ENCODE measurements at regions not wholly inside any gene's neighbourhood (a gene's known extent, or its start where the extent isn't known, plus 50 kb on each side); places are given as distances from the start of the nearest gene placed in this dataset.

DNA sequence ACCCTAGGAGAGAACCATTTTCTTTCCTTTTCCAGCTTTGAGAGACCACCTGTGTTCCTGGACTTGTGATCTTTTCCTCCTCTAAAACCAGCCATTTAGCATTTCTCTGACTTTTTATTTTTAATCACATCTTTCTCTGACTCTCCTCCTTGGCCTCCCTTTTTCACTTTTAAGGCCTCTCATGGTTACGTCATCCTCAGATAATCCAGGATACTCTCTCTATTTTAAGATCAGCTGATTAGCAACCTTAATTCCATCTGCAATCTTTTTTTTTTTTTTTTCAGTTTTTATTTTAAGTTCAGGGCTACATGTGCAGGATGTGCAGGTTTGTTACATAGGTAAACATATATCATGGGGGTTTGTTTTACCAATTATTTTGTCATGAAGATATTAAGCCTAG, 54.0 kb downstream of the RFPL4B start:
- CTCF ChIA-PET, result interaction anchor here (4.6 kb wide), 1 partner anchor 10 kb away, joined by 16 read pairs; no protein-coding TSS in a partner anchor
- POLR2A ChIA-PET, result no interaction called here

DNA sequence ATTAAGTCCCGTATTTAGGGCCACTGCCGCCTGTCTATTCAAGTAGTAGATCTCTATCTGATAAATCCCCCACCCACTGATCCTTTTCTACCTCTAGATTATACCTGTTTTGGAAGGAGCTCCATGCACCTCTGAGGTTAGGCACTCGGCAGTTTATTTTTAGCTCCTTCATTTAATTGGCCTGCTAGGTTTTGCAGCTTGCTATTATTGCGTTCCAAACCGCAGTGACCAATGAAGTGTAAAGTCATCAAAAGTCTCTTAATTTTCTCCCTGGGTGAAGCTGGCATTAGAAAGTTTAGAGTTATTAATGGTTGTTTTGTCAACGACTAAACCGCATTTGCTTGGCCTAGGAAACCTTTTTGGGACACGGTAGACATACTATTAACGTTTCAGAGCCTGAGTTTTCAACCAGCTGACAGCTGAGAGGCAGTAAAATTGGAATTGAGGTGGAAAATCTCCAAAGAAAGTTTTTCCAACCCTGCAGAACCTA, 60.0 kb downstream of the RFPL4B start:
- CTCF ChIA-PET, result no interaction called here
- TF ChIP-seq, protein P1, sequence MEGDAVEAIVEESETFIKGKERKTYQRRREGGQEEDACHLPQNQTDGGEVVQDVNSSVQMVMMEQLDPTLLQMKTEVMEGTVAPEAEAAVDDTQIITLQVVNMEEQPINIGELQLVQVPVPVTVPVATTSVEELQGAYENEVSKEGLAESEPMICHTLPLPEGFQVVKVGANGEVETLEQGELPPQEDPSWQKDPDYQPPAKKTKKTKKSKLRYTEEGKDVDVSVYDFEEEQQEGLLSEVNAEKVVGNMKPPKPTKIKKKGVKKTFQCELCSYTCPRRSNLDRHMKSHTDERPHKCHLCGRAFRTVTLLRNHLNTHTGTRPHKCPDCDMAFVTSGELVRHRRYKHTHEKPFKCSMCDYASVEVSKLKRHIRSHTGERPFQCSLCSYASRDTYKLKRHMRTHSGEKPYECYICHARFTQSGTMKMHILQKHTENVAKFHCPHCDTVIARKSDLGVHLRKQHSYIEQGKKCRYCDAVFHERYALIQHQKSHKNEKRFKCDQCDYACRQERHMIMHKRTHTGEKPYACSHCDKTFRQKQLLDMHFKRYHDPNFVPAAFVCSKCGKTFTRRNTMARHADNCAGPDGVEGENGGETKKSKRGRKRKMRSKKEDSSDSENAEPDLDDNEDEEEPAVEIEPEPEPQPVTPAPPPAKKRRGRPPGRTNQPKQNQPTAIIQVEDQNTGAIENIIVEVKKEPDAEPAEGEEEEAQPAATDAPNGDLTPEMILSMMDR (IDR thresholded peaks at IDR 0.05; ENCODE audit: control extremely low read depth, extremely low read depth, low read depth, missing control alignments), result no peak
- POLR2A ChIA-PET, result no interaction called here
- no peak for DNase-seq (ENCODE audit: extremely low spot score)

More for the DNA sequence above, 54.0 kb downstream of the RFPL4B start:
- DNase-seq (ENCODE audit: extremely low spot score), result no peak
- TF ChIP-seq, protein P1 (IDR thresholded peaks at IDR 0.05; ENCODE audit: control extremely low read depth, extremely low read depth, low read depth, missing control alignments), result no peak

DNA sequence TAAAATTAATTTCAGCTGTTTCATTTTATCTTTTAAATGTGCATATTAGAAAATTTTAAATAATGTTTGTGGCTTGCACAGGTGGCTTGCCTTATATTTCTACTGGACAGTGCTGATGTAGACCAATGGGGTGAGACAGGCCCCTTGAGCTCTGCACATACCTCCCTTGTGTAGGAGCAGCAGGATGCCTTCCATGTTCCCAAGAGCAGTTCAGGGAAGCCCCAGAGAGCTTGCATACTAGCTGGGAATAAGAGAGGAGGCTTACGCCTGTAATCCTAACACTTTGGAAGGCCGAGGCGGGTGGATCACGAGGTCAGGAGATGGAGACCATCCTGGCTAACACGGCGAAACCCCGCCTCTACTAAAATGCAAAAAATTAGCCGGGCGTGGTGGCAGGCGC, 61.4 kb downstream of the RFPL4B start:
- CTCF ChIA-PET, result no interaction called here
- POLR2A ChIA-PET, result no interaction called here
- DNase-seq (ENCODE audit: extremely low spot score), result no peak
- TF ChIP-seq, protein P1 (IDR thresholded peaks at IDR 0.05; ENCODE audit: control extremely low read depth, extremely low read depth, low read depth, missing control alignments), result no peak

DNA sequence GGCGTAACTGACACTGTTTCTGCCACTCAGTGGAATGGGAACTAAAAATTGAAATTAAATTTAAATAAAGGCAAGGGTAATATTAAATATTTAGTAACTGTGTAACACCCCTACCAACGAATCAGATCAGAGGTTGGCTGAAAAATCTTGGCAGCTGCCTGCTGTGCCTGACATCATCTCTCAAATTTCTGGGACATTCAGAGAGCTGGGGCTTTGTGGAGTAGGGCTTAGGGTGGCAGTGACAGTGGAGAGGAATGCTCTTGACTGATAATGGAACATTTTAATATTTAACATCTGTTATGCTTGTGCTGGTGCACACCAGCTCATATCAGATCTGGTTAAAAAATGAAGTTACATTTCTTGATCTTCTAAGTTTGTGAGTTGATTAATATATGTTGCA, 62.2 kb downstream of the RFPL4B start:
- POLR2A ChIA-PET, result no interaction called here

DNA sequence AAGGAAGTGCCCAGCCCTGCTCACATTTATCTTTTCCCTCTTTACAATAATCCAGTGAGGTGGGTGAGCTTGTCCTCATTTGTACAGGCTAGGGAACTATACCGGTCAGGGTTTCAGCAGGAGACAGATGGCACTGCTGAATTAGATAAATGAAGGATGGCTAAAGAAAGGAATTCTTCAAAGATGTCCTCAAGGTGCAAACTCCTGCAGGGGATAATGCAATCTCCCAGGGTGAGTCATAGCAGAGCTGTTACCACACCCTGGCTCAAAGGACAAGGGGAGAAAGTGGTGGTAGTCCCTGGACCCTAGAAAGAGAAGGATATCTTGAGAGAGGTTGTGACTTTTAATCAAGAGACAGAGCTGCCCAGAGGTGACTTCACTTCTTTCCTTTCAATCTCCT, 66.7 kb downstream of the RFPL4B start:
- POLR2A ChIA-PET, result no interaction called here

More for the DNA sequence above, 62.2 kb downstream of the RFPL4B start:
- CTCF ChIA-PET, result no interaction called here
- DNase-seq (ENCODE audit: extremely low spot score), result no peak
- TF ChIP-seq, protein P1 (IDR thresholded peaks at IDR 0.05; ENCODE audit: control extremely low read depth, extremely low read depth, low read depth, missing control alignments), result no peak

DNA sequence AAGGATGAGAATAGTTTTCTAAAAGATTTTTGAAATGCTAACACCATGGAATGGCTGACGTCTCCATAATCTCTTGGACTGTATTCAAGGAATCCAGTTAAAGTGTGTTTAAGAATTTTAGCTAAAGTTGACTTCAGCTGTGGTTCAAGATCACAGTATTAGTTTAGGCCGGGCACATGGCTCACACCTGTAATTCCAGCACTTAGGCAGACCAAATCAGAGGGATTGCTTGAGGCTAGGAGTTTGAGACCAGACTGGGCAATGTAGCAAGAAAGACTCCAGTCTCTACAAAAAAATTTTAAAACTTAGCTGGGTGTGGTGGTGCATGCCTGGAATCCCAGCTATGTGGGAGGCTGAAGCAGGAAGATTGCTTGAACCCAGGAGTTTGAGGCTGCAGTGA, 68.2 kb downstream of the RFPL4B start:
- POLR2A ChIA-PET, result no interaction called here
- no peak for DNase-seq (ENCODE audit: extremely low spot score)
- TF ChIP-seq, protein P1 (IDR thresholded peaks at IDR 0.05; ENCODE audit: control extremely low read depth, extremely low read depth, low read depth, missing control alignments), result no peak
- CTCF ChIA-PET, result interaction anchor here (0.8 kb wide), 1 partner anchor 11 kb away, joined by 3 read pairs; no protein-coding TSS in a partner anchor

More for the DNA sequence above, 66.7 kb downstream of the RFPL4B start:
- TF ChIP-seq, protein P1 (IDR thresholded peaks at IDR 0.05; ENCODE audit: control extremely low read depth, extremely low read depth, low read depth, missing control alignments), result no peak
- CTCF ChIA-PET, result interaction anchor here (0.9 kb wide), 1 partner anchor 10 kb away, joined by 4 read pairs; no protein-coding TSS in a partner anchor
- DNase-seq (ENCODE audit: extremely low spot score), result no peak

Data from GM10248 (cell line).